ENCODE measurements at regions not wholly inside any gene's neighbourhood (a gene's known extent, or its start where the extent isn't known, plus 50 kb on each side); places are given as distances from the start of the nearest gene placed in this dataset.

DNA sequence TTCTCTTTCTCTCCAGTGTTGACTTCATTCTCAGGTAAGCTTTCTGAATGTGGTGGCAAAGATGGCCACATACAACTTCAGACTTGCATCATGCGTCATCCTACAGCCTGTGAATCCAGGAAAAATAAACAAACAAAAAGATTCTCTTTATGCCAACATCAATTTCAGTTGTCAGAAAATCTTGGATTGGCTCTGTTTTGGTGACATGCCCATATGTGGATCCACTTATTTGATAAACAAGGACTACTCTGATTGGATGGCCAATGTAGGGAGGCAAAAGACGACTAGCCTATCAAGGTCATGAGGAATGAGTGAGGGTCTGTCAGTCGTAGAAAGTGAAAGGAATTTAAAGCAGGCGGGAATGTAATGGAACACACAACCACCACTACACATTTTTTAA, 866.6 kb downstream of the USP25 start:
- no peak for DNase-seq

DNA sequence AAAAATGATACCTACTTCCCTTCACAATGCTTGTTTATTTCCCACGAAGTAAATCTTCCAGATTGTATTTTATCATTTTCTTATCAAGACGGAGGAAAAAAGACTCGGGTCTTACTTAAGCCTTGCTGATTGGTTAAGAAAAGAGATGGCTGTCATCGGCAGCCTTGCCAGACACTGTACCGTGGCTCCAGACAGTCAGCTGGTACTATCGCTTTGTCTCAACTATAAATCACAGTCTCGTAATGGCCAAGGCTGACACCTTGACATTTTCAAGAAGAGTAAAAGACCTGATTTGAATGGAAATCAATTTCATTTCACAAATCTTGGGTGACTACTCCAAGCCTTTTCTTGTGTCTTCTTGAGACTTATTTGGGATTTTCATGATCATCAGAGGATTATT, 868.0 kb downstream of the USP25 start:
- no peak for DNase-seq

DNA sequence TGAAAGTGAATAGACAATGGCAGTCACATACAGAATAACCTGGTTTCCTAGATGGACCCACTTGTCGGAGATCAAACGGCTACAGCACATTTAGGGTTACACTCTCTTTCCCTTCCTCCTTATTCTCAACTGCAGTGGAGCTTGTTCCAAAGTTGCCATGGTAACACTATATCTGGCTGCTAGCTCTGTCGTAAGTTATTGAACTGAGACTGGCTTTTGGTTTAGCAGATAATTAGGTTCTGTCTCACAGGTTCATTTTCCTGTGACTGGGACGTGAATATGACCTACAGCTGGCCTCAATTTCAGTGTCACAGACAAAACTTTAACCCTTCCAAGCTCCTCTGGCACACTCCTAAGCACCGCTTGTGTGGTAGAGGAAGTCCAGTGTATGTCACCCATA, 875.8 kb downstream of the USP25 start:
- DNase-seq: no peak

DNA sequence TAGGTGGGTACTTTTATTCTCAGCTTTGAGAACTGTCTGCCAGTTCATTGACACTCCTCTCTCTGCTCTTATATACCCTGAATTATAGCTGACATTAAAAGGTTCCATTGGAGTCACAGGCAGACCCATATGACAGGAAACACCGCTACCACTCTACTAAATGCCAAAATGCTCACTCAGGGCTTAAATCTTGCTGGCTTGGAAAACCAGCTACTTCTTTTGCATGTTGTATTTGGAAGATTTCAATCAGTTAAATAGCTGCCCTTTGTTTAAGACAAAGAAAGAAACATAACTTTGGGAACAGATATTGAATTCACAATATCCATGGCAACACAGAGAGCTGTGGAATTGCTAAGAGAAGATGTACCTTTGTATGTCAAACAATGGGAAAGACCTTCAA, 876.5 kb downstream of the USP25 start:
- no peak for DNase-seq

DNA sequence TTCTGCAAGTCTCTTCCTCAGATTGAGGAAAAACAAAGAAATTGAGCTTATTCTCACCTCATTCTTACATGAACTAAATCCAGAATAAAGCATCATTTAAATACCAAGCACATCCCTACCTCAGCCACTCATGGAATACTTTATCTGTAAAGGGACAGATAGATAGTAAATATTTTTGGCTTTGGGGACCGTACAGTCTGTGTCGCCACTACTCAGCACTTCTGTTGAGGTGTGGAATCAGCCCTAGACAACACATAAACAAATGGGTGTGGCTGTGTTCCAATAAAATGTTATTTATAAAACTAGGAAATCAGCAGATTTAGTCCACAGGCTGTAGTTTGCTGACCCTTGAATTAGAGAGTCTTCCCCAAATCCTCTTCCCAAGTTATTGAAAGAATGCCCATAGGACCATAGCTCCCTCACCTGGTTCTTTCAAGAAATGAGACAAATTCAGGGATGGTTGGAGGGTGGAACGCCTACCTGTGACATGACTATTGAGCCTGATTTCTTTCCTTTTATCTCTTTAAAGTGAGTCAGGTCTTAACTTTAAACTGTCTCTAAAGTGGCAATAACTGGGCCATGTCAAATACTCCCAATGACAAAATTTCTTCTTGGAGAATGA, 878.5 kb downstream of the USP25 start:
- DNase-seq: no peak

DNA sequence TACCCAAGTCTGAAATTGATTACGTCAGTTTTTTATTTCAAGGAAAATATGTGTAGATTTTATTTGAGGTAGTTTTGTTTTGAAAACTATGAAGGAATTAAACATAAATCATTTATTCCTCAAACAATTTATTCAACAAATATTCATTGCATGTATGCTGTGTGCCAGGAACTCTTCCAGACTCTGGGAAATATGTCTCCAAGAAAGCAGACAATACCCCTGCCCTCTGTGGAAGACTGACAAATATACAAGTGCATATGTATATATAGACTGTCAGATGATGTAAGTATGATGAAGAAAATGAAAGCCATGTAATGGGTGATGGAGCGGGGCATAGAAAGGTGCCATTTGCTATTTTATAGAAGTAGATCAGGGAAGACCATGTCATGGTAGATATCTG, 889.5 kb downstream of the USP25 start:
- DNase-seq: no peak

DNA sequence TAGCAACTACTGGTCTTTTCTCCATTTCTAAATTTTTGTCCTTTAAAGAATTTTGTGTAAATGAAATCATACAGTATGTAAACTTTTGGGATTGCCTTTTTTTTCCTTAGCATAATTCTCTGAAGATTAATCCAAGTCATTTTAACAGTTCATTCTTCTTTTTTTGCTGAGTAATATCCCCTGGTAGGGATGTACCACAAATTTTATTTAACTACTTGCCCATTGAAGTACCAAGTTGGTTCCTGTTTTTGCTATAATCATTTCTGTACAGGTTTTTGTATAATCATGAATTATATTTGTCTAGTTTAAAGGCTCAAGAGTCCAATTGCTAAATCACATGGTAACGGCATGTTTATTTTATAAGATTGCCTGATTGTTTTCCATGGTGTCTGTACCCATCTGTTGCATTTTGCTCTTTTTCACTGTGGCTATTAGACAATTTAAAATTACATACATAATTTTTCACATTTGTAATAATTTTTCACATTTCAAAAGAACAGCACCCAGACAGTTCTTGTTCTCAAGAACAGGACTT, 891.1 kb downstream of the USP25 start:
- no peak for DNase-seq

DNA sequence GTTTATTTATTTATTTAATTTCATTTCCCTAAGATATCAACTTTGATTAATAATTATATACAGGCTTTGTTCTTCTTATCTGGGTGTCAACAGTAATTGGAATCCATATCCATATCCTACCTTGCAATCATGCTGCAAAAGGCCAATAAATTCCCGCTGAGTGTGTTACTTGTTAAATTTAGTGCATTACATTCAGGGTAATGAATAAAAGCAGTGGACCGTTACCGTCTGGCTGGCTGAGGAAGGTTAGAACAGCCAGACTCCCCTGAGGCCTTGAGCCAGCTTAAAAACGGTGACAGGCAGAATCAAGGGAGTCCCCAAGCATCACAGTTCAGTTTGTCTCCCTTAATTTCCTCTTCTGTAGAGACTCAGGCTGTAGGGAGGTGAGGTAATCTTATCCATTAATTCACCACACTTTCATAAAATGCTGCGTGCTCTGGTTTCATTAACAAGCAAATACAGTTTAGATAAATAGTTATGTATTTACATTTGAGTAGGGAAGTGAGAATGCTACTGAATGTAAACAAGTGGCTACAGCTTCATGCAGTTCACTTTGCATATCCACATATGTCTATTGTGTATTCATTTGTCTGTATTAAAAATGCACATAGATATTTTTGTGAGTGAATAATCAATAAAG, 888.2 kb upstream of the CXADR start:
- DNase-seq: peak; percentile 52

DNA sequence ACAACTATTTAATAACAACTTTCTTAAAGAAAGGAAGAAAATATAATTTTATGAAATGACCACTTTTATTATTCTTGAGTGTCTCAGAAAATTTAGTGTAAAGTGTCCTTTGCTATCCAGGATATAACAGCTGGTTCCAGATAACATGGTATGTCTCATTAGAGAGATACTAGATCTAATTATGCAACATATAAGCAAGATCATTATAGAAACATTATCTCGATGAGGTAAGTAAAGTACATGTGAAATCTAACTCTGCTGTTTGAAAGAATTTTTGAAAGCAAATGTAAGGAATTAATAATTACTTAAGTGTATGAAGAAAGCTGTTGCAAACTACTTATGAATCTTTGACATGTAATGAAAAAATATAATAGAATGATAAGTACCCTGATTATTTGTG, 887.4 kb upstream of the CXADR start:
- DNase-seq: no peak

DNA sequence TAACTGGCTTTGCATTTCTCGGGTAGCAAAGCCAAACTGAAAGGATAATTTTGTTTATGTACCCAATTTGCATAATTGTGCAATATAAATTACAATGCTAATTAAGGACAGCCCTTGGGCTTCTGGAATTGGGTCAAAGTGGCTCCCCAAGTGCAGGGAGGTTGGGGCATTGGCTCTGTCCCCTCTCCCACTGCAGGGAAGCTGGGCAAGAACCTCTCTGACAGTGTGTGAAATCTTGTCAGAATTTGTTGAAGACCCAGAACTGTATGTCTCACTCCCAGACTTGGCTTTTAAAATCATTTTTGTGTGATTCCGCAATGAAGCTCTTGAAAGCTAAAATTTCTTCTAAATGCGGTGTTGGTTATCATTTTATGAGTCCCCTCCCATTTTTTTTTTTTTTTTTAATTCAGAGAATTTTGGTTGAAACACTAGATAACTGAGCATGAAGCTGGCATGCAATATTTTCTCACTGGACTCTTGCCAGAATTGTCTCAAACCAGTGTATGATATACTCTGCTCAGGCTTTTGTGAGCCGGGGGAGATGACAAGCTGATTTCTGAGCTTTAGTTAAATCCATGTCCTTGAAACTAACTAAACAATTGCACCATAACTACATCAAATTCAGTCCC, 878.9 kb upstream of the CXADR start:
- no peak for DNase-seq

DNA sequence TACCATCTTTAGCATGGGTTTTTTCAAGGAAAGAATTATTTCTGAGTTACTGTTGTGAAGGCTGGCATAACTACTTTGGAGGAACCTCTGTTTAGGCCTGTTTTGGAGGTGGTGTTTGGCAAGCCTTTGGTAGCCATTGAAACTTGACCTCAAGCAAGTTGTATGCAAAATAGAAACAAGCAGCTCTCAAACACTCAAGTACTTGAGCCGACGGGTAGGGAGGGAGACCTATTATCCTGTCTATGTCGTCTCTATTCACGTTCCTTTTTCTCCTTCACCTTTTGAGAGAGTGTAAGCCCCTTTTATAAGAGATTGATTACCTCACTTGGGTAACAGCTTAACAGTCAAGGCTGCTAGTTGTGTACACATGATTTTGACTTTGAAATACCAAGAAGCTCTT, 878.3 kb upstream of the CXADR start:
- DNase-seq: peak; percentile 66

DNA sequence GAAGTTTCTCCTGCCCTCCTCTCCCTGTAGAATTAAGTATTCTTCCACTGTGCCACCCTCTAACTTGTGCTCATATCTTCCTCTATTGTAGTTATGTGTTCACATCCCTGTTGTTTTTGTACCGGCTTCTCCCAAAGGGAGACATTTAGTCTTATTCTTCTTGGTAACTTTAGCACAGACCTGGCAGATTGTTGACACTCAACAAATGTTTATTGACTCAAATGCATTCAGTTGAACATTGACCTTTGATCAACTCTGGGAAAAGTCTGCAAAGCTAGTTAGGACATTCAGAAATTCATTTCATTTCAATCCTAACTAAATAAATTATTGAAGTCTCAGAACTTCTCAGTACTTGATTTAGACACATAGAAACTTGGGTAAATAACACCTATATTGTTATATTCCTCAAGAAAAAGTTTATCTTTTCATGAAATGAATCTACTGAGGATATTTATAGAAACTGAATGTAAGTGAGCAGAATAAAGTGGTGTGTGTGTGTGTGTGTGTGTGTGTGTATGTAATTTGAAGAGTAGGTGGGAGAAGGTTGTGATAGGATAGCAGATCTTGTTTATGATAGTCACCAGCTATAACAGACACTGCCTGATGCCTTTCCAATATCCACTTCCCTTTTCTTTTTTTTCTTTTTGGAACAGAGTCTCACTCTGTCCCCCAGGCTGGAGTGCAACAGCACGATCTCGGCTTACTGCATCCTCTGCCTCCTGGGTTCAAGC, 872.4 kb upstream of the CXADR start:
- no peak for DNase-seq

DNA sequence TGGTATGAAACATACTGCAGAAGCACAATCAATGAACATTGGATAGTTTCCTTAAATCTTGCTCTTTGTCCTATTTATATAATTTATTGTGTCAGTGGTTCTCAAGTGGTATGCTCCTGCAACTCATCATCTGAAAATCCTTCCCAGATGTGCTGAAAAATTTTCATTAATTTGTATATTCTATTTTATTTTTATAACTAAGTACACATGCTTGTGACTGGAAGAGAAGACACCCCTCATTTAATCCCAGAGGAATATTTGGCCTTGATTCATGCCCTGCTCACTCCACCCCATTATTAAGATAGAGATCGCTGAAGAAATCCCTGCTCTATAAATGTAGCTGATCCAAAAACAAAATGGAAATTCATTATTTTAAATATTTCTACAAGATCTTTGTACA, 870.5 kb upstream of the CXADR start:
- DNase-seq: no peak

DNA sequence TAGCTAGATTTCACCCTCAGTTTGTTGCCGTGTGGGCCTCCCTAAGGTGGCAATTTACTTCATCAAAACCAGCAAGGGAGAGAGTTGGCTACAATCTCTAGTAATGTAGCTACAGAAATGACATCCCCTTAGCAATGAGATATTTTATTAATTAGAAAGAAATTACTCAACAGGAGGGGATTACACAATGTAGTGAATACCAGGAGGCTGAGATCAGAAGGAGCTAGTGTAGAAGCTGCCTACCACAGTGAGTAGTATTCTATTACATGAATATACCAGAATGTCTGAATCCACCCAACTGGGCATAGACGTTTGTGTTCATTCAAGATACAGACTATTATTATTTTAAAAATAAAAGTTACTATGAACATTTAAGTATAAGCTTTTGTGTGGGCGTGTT, 868.2 kb upstream of the CXADR start:
- no peak for DNase-seq

DNA sequence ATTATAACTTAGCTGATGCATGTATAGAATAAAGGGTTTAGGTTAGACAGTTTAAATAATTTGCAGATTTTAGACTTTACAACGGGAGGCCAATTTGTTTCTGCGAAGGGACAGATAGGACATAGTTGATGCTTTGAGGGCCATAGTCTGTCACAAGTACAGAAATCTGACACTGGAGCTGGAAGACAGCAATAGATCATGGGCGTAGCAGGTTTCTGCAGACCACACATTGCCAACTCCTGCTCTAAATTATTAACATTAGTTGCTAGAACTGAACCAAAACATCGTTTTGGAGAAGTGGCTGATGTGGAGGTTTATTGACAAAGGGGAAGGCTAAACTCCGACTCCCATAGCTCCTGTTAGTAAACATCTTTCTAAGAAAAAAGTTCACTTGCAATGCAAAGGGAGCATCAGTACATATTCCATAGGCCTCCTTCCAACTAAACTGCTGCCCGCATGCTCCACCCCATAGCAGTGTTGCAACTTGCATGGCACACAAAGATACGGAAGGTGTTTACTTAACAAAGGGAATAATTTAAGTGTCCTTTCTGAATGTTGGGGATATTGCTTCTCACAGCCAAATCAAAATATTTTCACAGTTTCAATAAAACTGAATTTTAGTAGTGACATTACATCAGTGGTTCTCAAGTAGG, 862.0 kb upstream of the CXADR start:
- DNase-seq: no peak

DNA sequence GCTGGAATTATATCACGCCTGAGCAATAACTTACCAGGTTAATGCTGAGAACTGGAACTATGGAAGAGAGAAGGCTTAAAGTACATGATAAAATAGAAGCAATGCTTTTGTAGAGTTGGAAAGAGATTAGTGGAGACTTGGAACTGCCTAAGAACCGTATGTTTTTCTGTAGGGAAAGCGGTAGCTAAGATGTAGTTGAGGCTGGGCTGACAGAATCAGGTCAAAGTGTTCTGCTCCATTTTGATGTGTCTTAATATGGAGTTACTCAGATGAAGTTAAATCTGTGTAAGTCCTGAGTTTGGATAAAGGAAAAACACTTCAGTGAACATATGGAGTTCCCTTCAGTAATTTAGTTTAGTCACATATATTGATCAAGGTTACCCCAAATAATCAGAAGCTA, 860.9 kb upstream of the CXADR start:
- no peak for DNase-seq

DNA sequence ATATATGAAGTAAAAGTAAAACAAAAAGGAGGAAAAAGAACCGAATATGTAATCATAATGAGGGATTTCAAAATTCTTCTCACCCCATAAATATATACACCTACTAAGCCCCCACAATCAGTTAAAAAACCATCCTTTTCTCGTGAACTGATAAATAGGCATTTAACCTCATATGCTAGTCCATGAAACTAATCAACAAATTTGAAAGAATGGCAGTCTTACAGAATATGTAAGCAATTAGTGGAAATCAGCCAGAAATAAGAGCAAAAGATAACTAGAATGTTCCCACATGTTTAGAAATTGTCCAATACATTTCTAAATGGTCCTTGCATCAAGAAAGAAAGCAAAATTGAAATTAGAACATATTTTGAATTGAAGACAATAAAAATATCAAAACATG, 849.4 kb upstream of the CXADR start:
- DNase-seq: no peak

DNA sequence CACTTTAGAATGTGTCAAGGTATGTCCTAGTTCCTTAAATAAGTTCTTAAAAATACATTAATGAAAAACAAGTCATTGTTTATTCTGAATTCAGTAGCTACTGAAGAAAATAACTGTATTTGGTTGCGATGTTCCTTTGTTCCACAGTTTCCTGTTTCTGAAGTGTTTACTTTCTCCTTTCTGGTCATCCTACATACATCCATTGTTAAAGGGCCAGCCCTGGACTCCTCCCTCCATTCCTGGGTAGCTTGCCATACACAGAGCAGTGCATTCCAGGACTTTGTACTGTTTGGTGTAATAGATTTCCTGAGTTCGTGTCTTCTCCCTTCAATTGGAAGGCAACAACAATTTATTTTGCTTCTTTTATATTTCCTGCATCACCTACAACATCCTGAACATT, 845.4 kb upstream of the CXADR start:
- no peak for DNase-seq

DNA sequence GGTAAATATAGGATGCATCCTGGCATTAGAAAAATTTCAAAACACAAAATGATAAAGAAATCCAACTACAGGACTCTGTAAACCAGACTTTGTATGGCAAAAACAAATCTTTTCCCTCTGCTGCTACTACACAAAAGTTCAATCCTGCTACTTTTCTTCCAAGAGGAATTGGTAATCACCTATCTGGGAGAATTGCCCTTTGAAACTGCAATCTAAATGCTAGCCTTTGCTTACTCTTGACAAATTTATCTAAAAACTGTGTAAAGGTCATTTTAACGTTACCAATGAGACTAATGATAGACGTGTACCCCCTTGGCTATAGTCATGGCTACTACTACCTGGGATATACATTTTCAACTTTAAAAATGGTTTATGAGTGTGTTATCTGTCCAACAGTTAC, 837.9 kb upstream of the CXADR start:
- no peak for DNase-seq

DNA sequence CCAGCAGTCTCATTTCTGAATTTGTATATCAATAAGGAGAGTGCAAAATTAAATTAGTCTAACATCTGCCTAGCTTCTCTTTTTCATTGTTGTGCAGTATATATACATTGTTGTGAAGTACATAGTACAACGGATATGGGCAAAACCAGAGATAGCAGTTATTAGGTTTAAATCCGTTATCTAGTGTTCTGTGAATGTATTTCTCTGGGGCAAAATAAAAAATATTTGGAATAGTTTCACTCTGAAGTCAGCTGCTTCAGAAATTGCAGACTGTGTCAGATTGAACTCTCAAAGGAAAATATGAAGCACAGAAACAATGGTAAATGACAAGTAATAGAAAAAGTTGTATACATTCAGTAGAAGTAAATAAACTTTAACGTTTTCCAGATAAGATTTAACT, 836.5 kb upstream of the CXADR start:
- DNase-seq: no peak

DNA sequence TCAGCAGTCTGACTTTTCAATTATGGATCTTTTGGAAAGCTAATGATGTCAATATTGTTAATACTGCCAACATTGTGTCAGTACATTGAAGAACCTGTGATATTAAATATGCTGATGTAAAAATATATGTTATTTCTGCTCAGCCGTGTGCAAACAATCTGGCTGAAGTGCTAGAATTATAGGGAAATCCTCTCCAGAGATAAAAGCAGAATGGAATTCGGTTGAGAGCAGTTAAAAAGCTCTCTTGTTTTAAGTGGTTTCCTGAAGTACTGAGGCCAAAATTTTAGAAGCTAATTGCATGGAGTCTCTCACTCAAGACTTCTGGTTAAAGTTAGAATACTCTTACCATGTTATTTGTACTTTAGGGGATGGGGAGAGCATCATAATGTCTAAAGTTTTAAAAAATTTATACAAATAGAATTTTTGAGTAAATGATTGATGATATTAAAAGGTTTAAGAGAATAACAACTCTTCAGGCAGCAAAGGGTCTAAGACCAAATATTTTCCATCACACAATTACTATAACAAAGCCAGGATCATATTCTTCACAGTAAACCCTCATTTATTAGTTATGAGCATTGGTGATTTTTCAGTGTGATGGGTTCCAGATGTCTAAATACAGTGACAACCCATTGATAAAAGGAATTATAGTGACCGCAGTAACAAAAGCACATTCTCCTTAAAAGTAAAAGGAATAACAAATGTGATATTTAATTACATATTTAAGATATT, 834.2 kb upstream of the CXADR start:
- DNase-seq: peak; percentile 67

DNA sequence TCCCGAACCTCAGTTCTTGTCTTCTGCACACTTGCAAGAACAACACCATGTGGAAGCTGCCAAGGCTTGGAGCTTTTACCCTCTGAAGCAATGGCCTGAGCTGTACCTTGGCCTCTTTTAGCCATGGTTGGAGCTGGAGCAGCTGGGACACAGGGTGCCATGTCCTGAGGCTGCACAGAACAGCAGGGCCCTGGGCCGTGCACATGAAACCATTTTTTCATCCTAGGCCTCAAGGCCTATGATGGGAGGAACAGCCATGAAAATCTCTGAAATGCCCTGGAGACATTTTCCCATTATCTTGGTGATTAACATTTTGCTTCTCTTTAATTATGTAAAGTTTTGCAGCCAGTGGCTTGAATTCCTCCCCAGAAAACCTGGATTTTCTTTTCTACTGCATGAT, 817.8 kb upstream of the CXADR start:
- DNase-seq: no peak

DNA sequence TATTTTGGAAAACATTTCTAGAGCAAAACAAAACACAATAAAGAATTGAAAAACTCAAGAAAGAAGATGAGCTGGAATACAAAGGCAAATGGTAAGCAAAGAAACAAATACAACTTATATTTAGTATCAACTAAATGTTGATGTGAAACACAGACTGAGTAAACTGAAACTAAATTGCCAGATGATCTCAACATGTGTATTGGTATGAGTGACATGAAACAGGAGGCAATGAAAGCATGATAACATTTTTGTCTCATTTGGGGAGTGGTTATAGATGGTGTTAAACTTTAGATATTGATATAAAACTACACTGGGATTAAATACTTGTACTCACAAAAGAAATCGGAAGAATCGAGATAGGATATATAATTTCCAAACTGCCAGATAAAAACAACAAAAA, 805.6 kb upstream of the CXADR start:
- DNase-seq: no peak
